ENCODE measurements at regions not wholly inside any gene's neighbourhood (a gene's known extent, or its start where the extent isn't known, plus 50 kb on each side); places are given as distances from the start of the nearest gene placed in this dataset.
"Not testable (repeated sequence)": the region's sequence is repeated elsewhere in the genome, so short reads cannot be mapped to it uniquely, and the experiment has no call there.

DNA sequence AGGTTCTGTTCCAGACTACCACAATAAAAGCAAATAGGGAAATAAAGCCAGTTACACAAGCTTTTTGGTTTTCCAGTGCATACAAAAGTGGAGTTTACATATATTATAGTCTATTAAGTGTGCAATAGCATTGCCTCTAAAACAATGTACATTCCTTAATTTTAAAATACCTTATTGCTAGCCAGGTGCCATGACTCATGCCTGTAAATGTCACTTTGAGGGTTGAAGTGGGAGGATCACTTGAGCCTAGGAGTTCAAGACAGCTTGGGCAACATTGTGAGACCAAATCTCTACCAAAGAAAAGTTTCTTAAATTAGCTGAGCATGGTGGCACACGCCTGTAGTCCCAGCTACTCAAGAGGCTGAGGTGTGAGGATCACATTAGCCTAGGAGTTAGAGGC lies 52.9 kb upstream of the IMP4 start:
- H3K36me3 Mint-ChIP-seq = no peaks in the 10 kb centered on the region
- H3K9me3 Mint-ChIP-seq = no peaks in the 10 kb centered on the region
- ATAC-seq = no peak
- no peak overlapping the region for H3K4me3 Mint-ChIP-seq
- no peaks in the 10 kb centered on the region for H3K4me1 Mint-ChIP-seq
- no peak for DNase-seq (ENCODE audit: low spot score in 2 of 2)
- H3K27ac Mint-ChIP-seq = no peak overlapping the region

- no peak for DNase-seq (ENCODE audit: low spot score in 2 of 2)
- H3K36me3 Mint-ChIP-seq = no peaks in the 10 kb centered on the region
- H3K4me1 Mint-ChIP-seq = no peaks in the 10 kb centered on the region
- H3K27ac Mint-ChIP-seq = no peak overlapping the region
- H3K4me3 Mint-ChIP-seq = no peak overlapping the region
- no peaks in the 10 kb centered on the region for H3K9me3 Mint-ChIP-seq
- ATAC-seq = no peak
Observed at GRCh38 chr2:130288467-130289403, 54.0 kb upstream of the IMP4 start.

GRCh38 chr2:130287656-130288026 lies 55.1 kb upstream of the IMP4 start:
- ATAC-seq (no peak), DNase-seq (ENCODE audit: low spot score in 2 of 2) (no peak)
- H3K4me1 Mint-ChIP-seq = no peaks in the 10 kb centered on the region
- no peaks in the 10 kb centered on the region for H3K9me3 Mint-ChIP-seq
- no peak overlapping the region for H3K27ac Mint-ChIP-seq
- no peak overlapping the region for H3K4me3 Mint-ChIP-seq
- H3K36me3 Mint-ChIP-seq = no peaks in the 10 kb centered on the region

DNA sequence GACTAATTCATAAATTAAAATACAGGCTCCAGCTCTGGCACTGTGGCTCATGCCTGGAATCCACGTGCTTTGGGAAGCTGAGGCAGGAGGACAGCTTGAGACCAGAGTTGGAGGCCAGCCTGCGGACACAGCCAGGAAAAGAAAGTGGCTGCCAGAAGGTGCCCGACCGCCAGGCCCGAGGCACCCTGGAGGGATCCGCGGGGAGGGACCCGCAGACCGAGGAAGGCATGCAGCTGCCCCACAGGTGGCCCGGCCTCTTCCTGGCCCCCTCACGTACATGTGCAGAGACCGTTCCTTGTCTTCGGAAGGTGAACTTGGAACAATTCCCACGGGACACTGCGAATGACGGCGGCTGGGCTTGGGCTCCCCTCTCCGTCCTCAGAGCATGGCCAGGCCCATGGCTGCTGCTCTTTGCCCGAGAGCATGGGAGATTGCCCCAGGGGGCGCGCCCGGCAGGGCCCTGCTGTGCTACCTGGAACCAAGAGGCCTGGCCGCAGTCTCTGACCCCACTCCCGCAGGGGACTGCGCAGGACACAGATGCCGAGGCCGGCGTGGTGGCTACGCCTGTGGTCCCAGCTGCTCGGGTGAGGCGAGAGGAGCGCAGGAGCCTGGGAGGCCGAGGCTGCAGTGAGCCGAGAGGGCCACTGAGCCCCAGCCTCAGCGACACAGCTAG lies 55.6 kb upstream of the IMP4 start:
- no peaks in the 10 kb centered on the region for H3K4me1 Mint-ChIP-seq
- DNase-seq (ENCODE audit: low spot score in 2 of 2) (no peak), ATAC-seq (peak; percentile 39)
- H3K4me3 Mint-ChIP-seq = no peak overlapping the region
- no peaks in the 10 kb centered on the region for H3K9me3 Mint-ChIP-seq
- no peak overlapping the region for H3K27ac Mint-ChIP-seq
- H3K36me3 Mint-ChIP-seq = no peaks in the 10 kb centered on the region

GRCh38 chr2:130283341-130283869 lies 59.3 kb upstream of the IMP4 start:
- not testable (repeated sequence) for DNase-seq (ENCODE audit: low spot score in 2 of 2); ATAC-seq; H3K36me3 Mint-ChIP-seq

GRCh38 chr2:130279551-130279950 lies 63.1 kb upstream of the IMP4 start:
- not testable (repeated sequence) for H3K4me3 Mint-ChIP-seq; ATAC-seq; H3K27ac Mint-ChIP-seq; H3K36me3 Mint-ChIP-seq; H3K9me3 Mint-ChIP-seq; DNase-seq (ENCODE audit: low spot score in 2 of 2); H3K4me1 Mint-ChIP-seq

More at GRCh38 chr2:130283341-130283869, 59.3 kb upstream of the IMP4 start:
- H3K4me1 Mint-ChIP-seq, H3K9me3 Mint-ChIP-seq, H3K4me3 Mint-ChIP-seq, H3K27ac Mint-ChIP-seq: not testable (repeated sequence)

DNA sequence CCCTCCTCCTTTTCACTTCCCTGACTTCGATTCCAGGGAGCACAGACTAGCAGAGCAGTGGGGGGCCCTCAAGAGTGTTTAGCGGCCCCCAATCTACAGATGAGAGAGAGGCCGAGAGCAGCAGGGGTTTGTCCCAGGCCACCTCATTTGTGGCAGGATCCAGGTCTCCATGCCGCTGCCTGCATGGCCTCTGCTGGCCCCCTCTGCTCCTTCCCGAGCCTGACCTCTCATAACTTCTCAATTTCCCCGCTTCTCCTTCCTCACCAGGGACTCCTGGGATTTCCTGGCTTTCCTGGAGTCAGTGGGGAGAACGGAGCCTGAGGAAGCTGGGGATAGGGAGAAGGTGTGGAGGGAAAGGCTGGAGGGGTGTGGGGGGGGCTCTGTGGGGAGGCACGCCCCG lies 70.1 kb upstream of the TUBA3E start:
- H3K27ac Mint-ChIP-seq; H3K9me3 Mint-ChIP-seq; H3K4me1 Mint-ChIP-seq; H3K36me3 Mint-ChIP-seq; ATAC-seq; H3K4me3 Mint-ChIP-seq; DNase-seq (ENCODE audit: low spot score in 2 of 2): not testable (repeated sequence)

- not testable (repeated sequence) for H3K9me3 Mint-ChIP-seq; H3K4me3 Mint-ChIP-seq; H3K36me3 Mint-ChIP-seq; H3K4me1 Mint-ChIP-seq; ATAC-seq; H3K27ac Mint-ChIP-seq; DNase-seq (ENCODE audit: low spot score in 2 of 2)
Observed at GRCh38 chr2:130267572-130267971, 69.3 kb upstream of the TUBA3E start.

GRCh38 chr2:130266836-130267235 lies 68.6 kb upstream of the TUBA3E start:
- H3K27ac Mint-ChIP-seq; H3K9me3 Mint-ChIP-seq; H3K4me1 Mint-ChIP-seq; DNase-seq (ENCODE audit: low spot score in 2 of 2); ATAC-seq; H3K36me3 Mint-ChIP-seq; H3K4me3 Mint-ChIP-seq: not testable (repeated sequence)

- peak; percentile 3 for ATAC-seq
- H3K4me1 Mint-ChIP-seq; DNase-seq (ENCODE audit: low spot score in 2 of 2); H3K4me3 Mint-ChIP-seq; H3K9me3 Mint-ChIP-seq; H3K27ac Mint-ChIP-seq; H3K36me3 Mint-ChIP-seq: not testable (repeated sequence)
Observed at GRCh38 chr2:130265570-130266247, 67.5 kb upstream of the TUBA3E start.

DNA sequence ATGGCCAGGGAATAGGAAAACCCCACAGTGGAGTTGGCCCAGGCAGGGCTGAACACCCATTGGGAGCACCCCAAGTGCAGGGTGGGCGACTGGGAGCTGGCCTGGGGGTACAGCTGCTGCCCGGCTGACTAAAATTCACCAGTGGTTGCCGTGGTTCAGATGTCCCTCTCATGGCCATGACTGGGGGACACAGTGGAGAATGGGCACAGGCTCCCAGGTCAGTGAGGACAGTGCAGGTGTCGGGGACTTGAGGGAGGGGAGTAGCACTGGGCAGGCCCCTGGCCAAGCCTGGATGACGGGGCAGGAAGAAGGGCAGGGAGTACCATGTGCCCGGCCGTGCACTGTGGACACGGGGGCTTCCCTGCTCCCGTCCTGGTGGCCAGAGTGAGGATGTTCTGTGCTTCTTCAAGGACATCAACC lies 66.7 kb upstream of the TUBA3E start:
- not testable (repeated sequence) for H3K9me3 Mint-ChIP-seq; H3K27ac Mint-ChIP-seq; H3K4me3 Mint-ChIP-seq; H3K36me3 Mint-ChIP-seq; DNase-seq (ENCODE audit: low spot score in 2 of 2); ATAC-seq; H3K4me1 Mint-ChIP-seq

DNA sequence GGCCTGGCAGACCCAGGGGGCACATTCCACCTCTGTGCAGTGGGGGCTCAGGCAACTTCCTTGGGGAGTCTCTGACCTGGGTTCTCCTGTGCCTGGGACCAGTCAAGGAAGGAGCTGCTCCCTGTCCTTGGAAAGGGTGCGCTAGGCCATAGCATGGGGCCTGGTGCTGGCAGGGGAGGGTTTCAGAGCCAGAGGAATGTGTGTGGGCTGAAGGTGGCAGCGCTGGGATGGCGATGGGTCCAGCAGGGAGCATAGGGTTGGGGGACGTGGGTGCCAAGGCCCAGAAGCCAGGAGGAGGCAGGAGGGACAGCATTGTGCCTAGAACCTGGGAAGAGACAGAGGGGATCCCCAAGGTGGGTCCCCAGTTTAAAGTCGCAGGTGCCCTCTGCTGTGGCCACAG lies 66.3 kb upstream of the TUBA3E start:
- DNase-seq (ENCODE audit: low spot score in 2 of 2) (no peak), ATAC-seq (no peak)
- no peaks in the 10 kb centered on the region for H3K4me1 Mint-ChIP-seq
- no peak overlapping the region for H3K4me3 Mint-ChIP-seq
- H3K27ac Mint-ChIP-seq = no peak overlapping the region
- no peaks in the 10 kb centered on the region for H3K9me3 Mint-ChIP-seq
- H3K36me3 Mint-ChIP-seq = no peaks in the 10 kb centered on the region

GRCh38 chr2:130264046-130264445 lies 65.8 kb upstream of the TUBA3E start:
- DNase-seq (ENCODE audit: low spot score in 2 of 2) (no peak), ATAC-seq (no peak)
- no peaks in the 10 kb centered on the region for H3K36me3 Mint-ChIP-seq
- no peak overlapping the region for H3K27ac Mint-ChIP-seq
- H3K4me1 Mint-ChIP-seq = no peaks in the 10 kb centered on the region
- H3K4me3 Mint-ChIP-seq = no peak overlapping the region
- H3K9me3 Mint-ChIP-seq = no peaks in the 10 kb centered on the region

GRCh38 chr2:130263606-130264005 lies 65.4 kb upstream of the TUBA3E start:
- ATAC-seq (no peak), DNase-seq (ENCODE audit: low spot score in 2 of 2) (no peak)
- H3K4me1 Mint-ChIP-seq = no peaks in the 10 kb centered on the region
- H3K36me3 Mint-ChIP-seq = no peaks in the 10 kb centered on the region
- no peak overlapping the region for H3K4me3 Mint-ChIP-seq
- no peaks in the 10 kb centered on the region for H3K9me3 Mint-ChIP-seq
- H3K27ac Mint-ChIP-seq = no peak overlapping the region

DNA sequence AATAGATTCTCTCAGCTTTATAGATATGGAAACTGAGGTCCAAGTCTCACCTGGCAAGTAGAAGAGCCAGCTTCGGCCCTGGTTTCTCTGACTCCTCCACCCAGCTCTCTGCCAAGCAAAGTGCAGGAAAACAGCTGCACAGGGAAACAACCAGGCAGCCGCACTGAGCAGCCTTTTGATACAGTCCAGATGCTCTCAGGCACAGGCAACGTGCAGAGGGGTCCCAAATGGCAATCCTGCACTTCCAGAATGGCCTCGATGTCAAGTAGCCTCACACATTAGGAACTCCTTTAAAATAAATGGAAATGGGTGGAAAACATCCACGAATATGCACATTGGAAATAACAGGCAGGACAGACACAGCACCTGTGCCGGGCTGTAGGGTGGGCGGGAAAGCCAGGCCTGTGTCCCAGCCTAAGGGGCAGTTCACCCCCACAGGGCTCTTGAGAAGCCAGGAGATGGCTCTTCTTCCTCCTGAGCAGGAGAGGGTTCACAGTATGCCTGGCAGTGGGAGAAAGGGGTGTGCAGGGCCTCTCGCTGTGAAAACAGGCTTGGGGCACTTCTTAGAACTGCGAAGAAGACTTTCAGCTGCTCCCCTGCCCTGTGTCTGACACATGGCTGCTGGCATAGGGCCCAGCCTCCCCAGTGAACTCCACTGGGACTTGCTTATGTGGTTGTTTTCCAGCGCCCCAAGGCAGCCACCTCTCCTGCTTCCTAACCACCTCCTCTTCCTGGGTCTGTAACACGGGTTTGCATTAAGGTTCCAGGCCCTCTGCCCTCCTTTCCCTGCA lies 63.9 kb upstream of the TUBA3E start:
- no peak overlapping the region for H3K27ac Mint-ChIP-seq
- ATAC-seq (no peak), DNase-seq (ENCODE audit: low spot score in 2 of 2) (no peak)
- H3K36me3 Mint-ChIP-seq = no peaks in the 10 kb centered on the region
- no peak overlapping the region for H3K4me3 Mint-ChIP-seq
- H3K9me3 Mint-ChIP-seq = no peaks in the 10 kb centered on the region
- H3K4me1 Mint-ChIP-seq = no peaks in the 10 kb centered on the region

Data from stimulated activated effector memory CD8-positive, alpha-beta T cell treated with anti-CD3 and anti-CD28 coated beads, Interleukin-12 subunit alpha, Interleukin-12 subunit beta, amount 100 ng/mL, for 72 hours (primary cell).